PC-3 (cell line): ENCODE measurements at regions not wholly inside any gene's neighbourhood (a gene's known extent, or its start where the extent isn't known, plus 50 kb on each side); places are given as distances from the start of the nearest gene placed in this dataset.

Experiments used
- ATAC-seq: fragments of 200-7000 bp; cut with Tn5 transposase; 2 replicates; pipeline ENCODE4 v1.9.1; 2020; ENCODE audit warnings: mild to moderate bottlenecking, moderate library complexity
- BruUV-seq: library from RNA; stranded (reverse); fragments of 400-500 nt; replicated peaks from 2 replicates; lab custom pipeline; 2021; lab: Mats Ljungman, UMichigan
- CTCF ChIA-PET: fragments of 300-600 bp; sonication (Branson Sonifier 250); formaldehyde crosslinking; loops from one replicate; lab custom pipeline; 2022; ENCODE audit warnings: antibody characterized with exemption; lab: Charles Lee
- POLR2A ChIA-PET: fragments of 300-600 bp; sonication (Branson Sonifier 250); formaldehyde crosslinking; loops from one replicate; lab custom pipeline; 2022; ENCODE audit warnings: antibody characterized with exemption; ENCODE audit not compliant: unreplicated experiment; lab: Charles Lee
- DNase-seq: peaks from one replicate; pipeline ENCODE4 v3.0.0-alpha.2; 2015
- H2AFZ ChIP-seq: fragments of 300-600 bp; sonication (generic); 2 replicates; pipeline ENCODE4 v1.6.0; 2016; ENCODE audit warnings: antibody characterized with exemption, low read length
- H3F3A ChIP-seq: fragments of 300-600 bp; sonication (generic); one replicate; pipeline ENCODE4 v1.6.0; 2017; ENCODE audit warnings: antibody characterized with exemption, low read length, control low read depth, mild to moderate bottlenecking; ENCODE audit not compliant: unreplicated experiment
- H3K27ac ChIP-seq: fragments of 300-600 bp; sonication (generic); 2 replicates; pipeline ENCODE4 v1.5.1; 2016; ENCODE audit warnings: mild to moderate bottlenecking, low read length
- H3K27me3 ChIP-seq: fragments of 300-600 bp; sonication (generic); 2 replicates; pipeline ENCODE4 v1.6.1; 2016; ENCODE audit warnings: low read length, mixed read lengths
- H3K36me3 ChIP-seq: fragments of 300-600 bp; sonication (generic); 2 replicates; pipeline ENCODE4 v1.6.1; 2016; ENCODE audit warnings: low read depth, mixed run types, low read length, mixed read lengths
- H3K4me1 ChIP-seq: fragments of 300-600 bp; sonication (generic); 2 replicates; pipeline ENCODE4 v1.5.1; 2016; ENCODE audit warnings: low read length; ENCODE audit not compliant: insufficient read depth
- H3K4me2 ChIP-seq: fragments of 300-600 bp; sonication (generic); 2 replicates; pipeline ENCODE4 v1.6.0; 2016; ENCODE audit warnings: low read length
- H3K4me3 ChIP-seq: fragments of 300-600 bp; sonication (generic); 2 replicates; pipeline ENCODE4 v1.5.1; 2016; ENCODE audit warnings: mild to moderate bottlenecking, low read length, mixed read lengths
- H3K79me2 ChIP-seq: fragments of 300-600 bp; sonication (generic); 2 replicates; pipeline ENCODE4 v1.6.1; 2017; ENCODE audit warnings: low read length, mixed read lengths
- H3K9ac ChIP-seq: fragments of 300-600 bp; sonication (generic); 2 replicates; pipeline ENCODE4 v1.6.0; 2016; ENCODE audit warnings: mild to moderate bottlenecking, low read length
- H3K9me2 ChIP-seq: fragments of 300-600 bp; sonication (generic); replicated peaks from 2 replicates; pipeline ENCODE4 v1.6.1; 2016; ENCODE audit warnings: mixed run types, low read length, mixed read lengths
- H3K9me3 ChIP-seq: fragments of 300-600 bp; sonication (generic); 2 replicates; pipeline ENCODE4 v1.6.1; 2016; ENCODE audit warnings: low read length, mixed read lengths
- H4K20me1 ChIP-seq: fragments of 300-600 bp; sonication (generic); 2 replicates; pipeline ENCODE4 v1.6.1; 2016; ENCODE audit warnings: low read length, mixed read lengths
- CTCF ChIP-seq: fragments of 300-600 bp; sonication (generic); conservative IDR thresholded peaks from 2 replicates; pipeline ENCODE4 v1.5.1; 2017; ENCODE audit warnings: antibody characterized with exemption, low read depth, mild to moderate bottlenecking, low read length
- EZH2 ChIP-seq: fragments of 300-600 bp; sonication (generic); IDR thresholded peaks from one replicate; pipeline ENCODE4 v1.6.1; 2017; ENCODE audit warnings: antibody characterized with exemption, mild to moderate bottlenecking, low read length; ENCODE audit not compliant: unreplicated experiment
- EZH2phosphoT487 ChIP-seq: fragments of 300-600 bp; sonication (generic); IDR thresholded peaks from 2 replicates; pipeline ENCODE4 v1.6.1; 2018; ENCODE audit warnings: mild to moderate bottlenecking, antibody characterized with exemption, low read length, borderline replicate concordance
- intact Hi-C: fragments of 100-400 bp; cut with micrococcal nuclease; formaldehyde crosslinking; loops from 2 replicates; pipeline ENCODE4 v1.9.0; 2023

- CTCF ChIA-PET, result interaction anchor here (0.7 to 3.1 kb wide), 2 partner anchors 39 to 51 kb away, joined by 3 to 12 read pairs; no protein-coding TSS in a partner anchor
- peak; percentile 77 for ATAC-seq
- peak; percentile 59 for DNase-seq
- Histone ChIP-seq H3K4me2 (peak overlapping the region; percentile 64), H2AFZ (peak overlapping the region; percentile 14; the same call in 1 of the 2 replicates), H3K4me1 (peaks cover 20% of the 10 kb centered on the region), H3F3A (no peaks in the 10 kb centered on the region), H3K9ac (no peak overlapping the region), H3K27me3 (no peaks in the 10 kb centered on the region), H3K79me2 (no peaks in the 10 kb centered on the region), H3K9me3 (no peaks in the 10 kb centered on the region), H3K36me3 (no peaks in the 10 kb centered on the region), H4K20me1 (no peaks in the 10 kb centered on the region), H3K9me2 (no peaks in the 10 kb centered on the region), H3K27ac (no peak overlapping the region), H3K4me3 (peak overlapping the region; percentile 20; the same call in 1 of the 2 replicates)
- intact Hi-C loops, result loop anchor here (1.0 to 5.0 kb wide), 5 partner anchors 20 to 282 kb away; no protein-coding TSS in a partner anchor
- TF ChIP-seq EZH2 (no peak), EZH2phosphoT487 (no peak), CTCF (no peak)
- POLR2A ChIA-PET, result no interaction called here
- no TSS peak for BruUV-seq
Measured at GRCh38 chr3:81300324-81300927, 461.0 kb downstream of the GBE1 start.

- CTCF ChIA-PET, result no interaction called here
- Histone ChIP-seq H4K20me1 (no peaks in the 10 kb centered on the region), H3K9me3 (no peaks in the 10 kb centered on the region), H3K9ac (no peak overlapping the region), H3F3A (no peaks in the 10 kb centered on the region), H3K27me3 (no peaks in the 10 kb centered on the region), H3K4me1 (peaks cover 20% of the 10 kb centered on the region), H3K4me3 (no peak overlapping the region), H2AFZ (no peak overlapping the region; the same call in 1 of the 2 replicates), H3K4me2 (no peak overlapping the region), H3K27ac (no peak overlapping the region), H3K79me2 (no peaks in the 10 kb centered on the region), H3K36me3 (no peaks in the 10 kb centered on the region), H3K9me2 (no peaks in the 10 kb centered on the region)
- intact Hi-C loops, result no loop called here
- BruUV-seq, result no TSS peak
- no peak for ATAC-seq
- POLR2A ChIA-PET, result no interaction called here
- peak; percentile 41 for DNase-seq
- TF ChIP-seq CTCF (no peak), EZH2 (no peak), EZH2phosphoT487 (no peak)
Measured at GRCh38 chr3:81299481-81299880, 462.0 kb downstream of the GBE1 start.

GRCh38 chr3:81295906-81296577 lies 465.4 kb downstream of the GBE1 start:
- Histone ChIP-seq H3K27me3 (no peaks in the 10 kb centered on the region), H2AFZ (no peak overlapping the region), H3K9me2 (no peaks in the 10 kb centered on the region), H3K4me3 (no peak overlapping the region), H3K9me3 (no peaks in the 10 kb centered on the region), H4K20me1 (no peaks in the 10 kb centered on the region), H3K4me2 (no peak overlapping the region), H3K4me1 (peaks cover 15% of the 10 kb centered on the region), H3K36me3 (no peaks in the 10 kb centered on the region), H3K27ac (no peak overlapping the region), H3K79me2 (no peaks in the 10 kb centered on the region), H3F3A (no peaks in the 10 kb centered on the region), H3K9ac (no peak overlapping the region)
- DNase-seq (no peak), ATAC-seq (no peak)
- TF ChIP-seq EZH2 (no peak), EZH2phosphoT487 (no peak), CTCF (no peak)
- BruUV-seq, result no TSS peak
- intact Hi-C loops, result no loop called here
- ChIA-PET POLR2A (interaction anchor here (0.7 kb wide), 1 partner anchor 29 kb away, joined by 5 read pairs; no protein-coding TSS in a partner anchor), CTCF (no interaction called here)
